OCI-LY1 (cell line): ENCODE measurements at regions not wholly inside any gene's neighbourhood (a gene's known extent, or its start where the extent isn't known, plus 50 kb on each side); places are given as distances from the start of the nearest gene placed in this dataset.

Experiments used
- H2AFZ ChIP-seq: fragments of 200-600 bp; sonication (generic), shearing (Covaris generic); 2 replicates; pipeline ENCODE4 v1.6.0; 2014; ENCODE audit warnings: antibody characterized with exemption, mild to moderate bottlenecking, low read length
- H3F3A ChIP-seq: fragments of 200-600 bp; sonication (generic), shearing (Covaris generic); 2 replicates; pipeline ENCODE4 v1.6.0; 2014; ENCODE audit warnings: mild to moderate bottlenecking, antibody characterized with exemption, low read length, moderate library complexity; ENCODE audit not compliant: insufficient read depth
- H3K27ac ChIP-seq: fragments of 200-600 bp; sonication (generic); 2 replicates; pipeline ENCODE4 v1.5.1; 2014; ENCODE audit warnings: low read length, mixed run types, mild to moderate bottlenecking, low read depth; ENCODE audit not compliant: poor library complexity, severe bottlenecking
- H3K27me3 ChIP-seq: fragments of 200-600 bp; sonication (generic); 2 replicates; pipeline ENCODE4 v1.6.0; 2014; ENCODE audit warnings: antibody characterized with exemption, mild to moderate bottlenecking, low read length, moderate library complexity; ENCODE audit not compliant: insufficient read depth
- H3K36me3 ChIP-seq: fragments of 200-600 bp; sonication (generic); 2 replicates; pipeline ENCODE4 v1.6.1; 2014; ENCODE audit warnings: mild to moderate bottlenecking, antibody characterized with exemption, low read length, moderate library complexity, mixed read lengths; ENCODE audit not compliant: insufficient read depth
- H3K4me1 ChIP-seq: fragments of 200-600 bp; sonication (generic); 2 replicates; pipeline ENCODE4 v1.5.1; 2014; ENCODE audit warnings: mild to moderate bottlenecking, low read length, moderate library complexity; ENCODE audit not compliant: insufficient read depth, severe bottlenecking
- H3K4me2 ChIP-seq: fragments of 200-600 bp; sonication (generic), shearing (Covaris generic); 2 replicates; pipeline ENCODE4 v1.6.1; 2014; ENCODE audit warnings: low read length
- H3K4me3 ChIP-seq: fragments of 200-600 bp; sonication (generic); 2 replicates; pipeline ENCODE4 v1.5.1; 2014; ENCODE audit warnings: low read length, low read depth, mild to moderate bottlenecking, mixed read lengths; ENCODE audit not compliant: poor library complexity, severe bottlenecking
- H3K79me2 ChIP-seq: fragments of 200-600 bp; shearing (Covaris generic); 2 replicates; pipeline ENCODE4 v1.6.1; 2016; ENCODE audit warnings: mixed run types, low read length, mixed read lengths; ENCODE audit not compliant: insufficient read depth
- H3K9ac ChIP-seq: fragments of 200-600 bp; sonication (generic), shearing (Covaris generic); 2 replicates; pipeline ENCODE4 v1.6.1; 2014; ENCODE audit warnings: mild to moderate bottlenecking, low read length, mixed read lengths
- H3K9me2 ChIP-seq: fragments of 200-600 bp; sonication (generic), shearing (Covaris generic); 2 replicates; pipeline ENCODE4 v1.6.1; 2014; ENCODE audit warnings: low read depth, mild to moderate bottlenecking, low read length, mixed read lengths
- H3K9me3 ChIP-seq: fragments of 200-600 bp; shearing (Covaris generic); 2 replicates; pipeline ENCODE4 v1.6.1; 2014; ENCODE audit warnings: low read length, mixed read lengths
- H4K20me1 ChIP-seq: fragments of 200-600 bp; sonication (generic), shearing (Covaris generic); 2 replicates; pipeline ENCODE4 v1.6.0; 2016; ENCODE audit warnings: mild to moderate bottlenecking, low read length; ENCODE audit not compliant: insufficient read depth
- EZH2 ChIP-seq: fragments of 200-600 bp; sonication (generic), shearing (Covaris generic); IDR thresholded peaks from 2 replicates; pipeline ENCODE4 v1.8.0; 2017; ENCODE audit warnings: borderline replicate concordance, mixed run types, mild to moderate bottlenecking, antibody characterized with exemption, low read length, moderate library complexity, mixed read lengths
- TF ChIP-seq, protein P1 (sequence below): fragments of 200-600 bp; sonication (generic), shearing (Covaris generic); IDR thresholded peaks from 2 replicates; pipeline ENCODE4 v1.5.1; 2017; ENCODE audit warnings: mild to moderate bottlenecking, antibody characterized with exemption, low read length, moderate library complexity, mixed read lengths

DNA sequence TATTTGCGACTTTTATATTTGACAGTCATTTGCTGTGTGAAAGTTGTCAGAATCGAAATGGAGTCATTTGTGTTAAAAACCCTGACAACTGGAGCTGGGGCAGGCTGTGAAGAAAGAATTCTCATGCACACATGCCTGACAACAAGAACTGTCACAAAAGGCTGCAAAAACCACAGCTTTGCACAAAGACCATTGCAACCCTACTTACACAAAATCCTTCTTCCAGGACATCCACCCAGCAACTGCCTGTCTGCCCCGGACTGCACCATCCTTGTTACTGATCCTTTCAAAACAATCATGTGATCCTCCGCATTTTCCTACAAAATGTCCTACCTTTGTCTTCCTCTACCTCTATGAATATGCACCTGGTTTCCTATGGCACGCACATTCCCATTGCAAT is 66.8 kb upstream of the IRS2 start:
- Histone ChIP-seq H3K9me2 (no peaks in the 10 kb centered on the region), H3K27me3 (no peaks in the 10 kb centered on the region), H4K20me1 (no peaks in the 10 kb centered on the region), H3F3A (no peaks in the 10 kb centered on the region), H3K27ac (no peak overlapping the region), H3K36me3 (no peaks in the 10 kb centered on the region), H3K4me2 (no peak overlapping the region), H3K79me2 (no peaks in the 10 kb centered on the region), H2AFZ (no peak overlapping the region), H3K4me1 (no peaks in the 10 kb centered on the region), H3K9me3 (no peaks in the 10 kb centered on the region), H3K9ac (no peak overlapping the region), H3K4me3 (no peak overlapping the region)
- TF ChIP-seq, protein P1, sequence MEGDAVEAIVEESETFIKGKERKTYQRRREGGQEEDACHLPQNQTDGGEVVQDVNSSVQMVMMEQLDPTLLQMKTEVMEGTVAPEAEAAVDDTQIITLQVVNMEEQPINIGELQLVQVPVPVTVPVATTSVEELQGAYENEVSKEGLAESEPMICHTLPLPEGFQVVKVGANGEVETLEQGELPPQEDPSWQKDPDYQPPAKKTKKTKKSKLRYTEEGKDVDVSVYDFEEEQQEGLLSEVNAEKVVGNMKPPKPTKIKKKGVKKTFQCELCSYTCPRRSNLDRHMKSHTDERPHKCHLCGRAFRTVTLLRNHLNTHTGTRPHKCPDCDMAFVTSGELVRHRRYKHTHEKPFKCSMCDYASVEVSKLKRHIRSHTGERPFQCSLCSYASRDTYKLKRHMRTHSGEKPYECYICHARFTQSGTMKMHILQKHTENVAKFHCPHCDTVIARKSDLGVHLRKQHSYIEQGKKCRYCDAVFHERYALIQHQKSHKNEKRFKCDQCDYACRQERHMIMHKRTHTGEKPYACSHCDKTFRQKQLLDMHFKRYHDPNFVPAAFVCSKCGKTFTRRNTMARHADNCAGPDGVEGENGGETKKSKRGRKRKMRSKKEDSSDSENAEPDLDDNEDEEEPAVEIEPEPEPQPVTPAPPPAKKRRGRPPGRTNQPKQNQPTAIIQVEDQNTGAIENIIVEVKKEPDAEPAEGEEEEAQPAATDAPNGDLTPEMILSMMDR = no peak
- TF ChIP-seq EZH2 = no peak

DNA sequence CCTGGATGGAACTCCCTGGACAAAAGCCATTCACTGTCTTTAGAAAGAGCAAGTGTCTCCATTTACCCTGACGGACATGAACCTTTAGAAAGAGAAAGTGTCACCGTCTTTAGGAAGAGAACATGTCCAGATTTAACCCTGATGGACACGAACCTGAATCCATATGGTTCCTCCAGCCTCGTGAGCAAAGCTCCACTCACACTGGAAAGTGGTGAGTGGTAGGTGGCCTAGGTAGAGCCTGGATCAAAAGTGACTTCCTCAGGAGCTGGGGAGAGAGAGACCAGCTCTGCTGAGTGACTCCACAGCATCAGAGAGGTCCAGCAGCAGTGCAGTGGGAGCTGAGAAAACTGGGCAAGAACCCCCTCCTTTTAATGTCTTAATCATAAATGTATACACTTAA is 59.8 kb upstream of the IRS2 start:
- Histone ChIP-seq H3K4me3 (no peak overlapping the region), H3K36me3 (no peaks in the 10 kb centered on the region), H3K27ac (no peak overlapping the region), H3K9ac (no peak overlapping the region), H3K79me2 (no peaks in the 10 kb centered on the region), H3K9me3 (no peaks in the 10 kb centered on the region), H3F3A (no peaks in the 10 kb centered on the region), H3K9me2 (no peaks in the 10 kb centered on the region), H4K20me1 (no peaks in the 10 kb centered on the region), H3K4me2 (no peak overlapping the region), H2AFZ (no peak overlapping the region), H3K27me3 (no peaks in the 10 kb centered on the region; the same call in 1 of the 2 replicates), H3K4me1 (no peaks in the 10 kb centered on the region)
- TF ChIP-seq, protein P1 = no peak
- no peak for TF ChIP-seq EZH2

DNA sequence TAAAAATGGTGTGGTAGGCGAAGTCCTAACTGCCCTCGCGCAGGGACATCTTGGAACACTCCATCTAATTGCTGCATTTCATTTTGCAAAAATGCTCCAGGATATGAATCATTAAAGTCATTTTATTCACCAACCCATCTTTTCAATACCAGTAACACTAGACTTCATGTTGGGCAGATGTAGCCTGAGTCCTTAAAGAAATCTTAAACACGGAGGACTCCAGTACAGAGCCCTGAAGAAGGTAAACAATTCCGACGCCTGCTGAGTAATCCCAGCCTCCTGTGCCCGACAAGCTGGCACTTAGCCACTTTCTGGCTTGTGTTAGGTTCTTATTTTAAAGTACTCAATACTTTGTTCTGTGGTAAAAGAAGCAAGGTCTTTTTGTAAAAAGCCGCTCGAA is 58.0 kb upstream of the IRS2 start:
- Histone ChIP-seq H4K20me1 (no peaks in the 10 kb centered on the region), H3K4me1 (no peaks in the 10 kb centered on the region), H3K36me3 (no peaks in the 10 kb centered on the region), H3K27me3 (no peaks in the 10 kb centered on the region; the same call in 1 of the 2 replicates), H3K9me2 (no peaks in the 10 kb centered on the region), H3K27ac (no peak overlapping the region), H3F3A (no peaks in the 10 kb centered on the region), H3K9me3 (no peaks in the 10 kb centered on the region), H3K79me2 (no peaks in the 10 kb centered on the region), H2AFZ (no peak overlapping the region), H3K9ac (no peak overlapping the region), H3K4me2 (no peak overlapping the region), H3K4me3 (no peak overlapping the region)
- TF ChIP-seq, protein P1 = no peak
